ENCODE measurements at regions not wholly inside any gene's neighbourhood (a gene's known extent, or its start where the extent isn't known, plus 50 kb on each side); places are given as distances from the start of the nearest gene placed in this dataset.

DNA sequence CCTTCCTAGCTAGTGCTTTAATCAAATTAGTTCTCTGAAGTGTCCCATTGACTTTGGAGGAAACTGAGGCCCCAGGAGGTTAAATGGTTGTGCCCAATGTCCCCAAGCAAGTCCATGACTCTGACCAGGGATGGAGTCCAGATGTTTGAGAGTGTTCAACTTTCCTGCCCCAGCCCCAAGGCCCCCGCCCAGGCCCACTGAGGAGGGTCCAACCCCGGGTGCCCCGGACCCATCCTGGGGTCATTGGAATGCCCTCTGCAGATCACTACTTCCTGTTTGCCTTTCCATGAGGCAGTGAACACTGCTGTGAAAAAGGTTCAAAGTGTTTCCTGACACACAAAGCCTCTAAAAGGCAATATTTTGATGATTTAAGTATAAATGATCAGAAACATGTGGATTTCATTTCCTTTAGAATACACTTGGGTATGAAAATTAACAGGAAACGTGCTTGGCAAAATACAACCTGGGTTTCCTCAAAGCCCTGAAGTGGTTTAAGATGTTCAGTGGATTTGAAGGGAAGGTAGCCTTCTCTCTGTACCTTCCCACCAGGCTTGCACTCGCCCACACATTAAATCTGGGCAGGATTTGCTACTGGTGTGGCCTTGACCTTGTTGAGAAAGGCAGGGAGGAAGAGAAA, 335.7 kb downstream of the TSHZ3 start:
- POLR2A ChIA-PET, result interaction anchor here (0.5 kb wide), 1 partner anchor 1158 kb away, joined by 3 read pairs; no protein-coding TSS in a partner anchor
- no peaks in the 10 kb centered on the region for H3K9me3 ChIP-seq (ENCODE audit: low read length)
- intact Hi-C loops (cut with micrococcal nuclease; ENCODE audit: unreplicated experiment), result no loop called here
- no peaks in the 10 kb centered on the region for H3K36me3 ChIP-seq (ENCODE audit: insufficient read depth, low read length)
- no peaks in the 10 kb centered on the region for H3K9me2 ChIP-seq (ENCODE audit: insufficient read depth, low read length)
- H4K20me1 ChIP-seq (ENCODE audit: insufficient read depth, low read length), result no peaks in the 10 kb centered on the region
- no peak overlapping the region for H3K4me2 ChIP-seq (ENCODE audit: low read length)
- DNase-seq (ENCODE audit: low spot score), result no peak
- no peak overlapping the region for H3K27ac ChIP-seq (ENCODE audit: low read depth, low read length, poor library complexity, severe bottlenecking)
- no peaks in the 10 kb centered on the region for H3K79me2 ChIP-seq (ENCODE audit: insufficient read depth, low read depth, low read length)
- H3K4me3 ChIP-seq (ENCODE audit: low read depth, low read length, poor library complexity, severe bottlenecking), result no peak overlapping the region
- BruUV-seq (replicated peaks), result no TSS peak
- CTCF ChIA-PET (ENCODE audit: unreplicated experiment), result no interaction called here
- no peak overlapping the region for H2AFZ ChIP-seq (ENCODE audit: low read length)
- no peaks in the 10 kb centered on the region for H3K4me1 ChIP-seq (ENCODE audit: insufficient read depth, low read length, poor library complexity, severe bottlenecking)
- TF ChIP-seq EZH2phosphoT487 (IDR thresholded peaks at IDR 0.05; ENCODE audit: borderline replicate concordance, low read depth, low read length), result no peak
- TF ChIP-seq, protein P1, sequence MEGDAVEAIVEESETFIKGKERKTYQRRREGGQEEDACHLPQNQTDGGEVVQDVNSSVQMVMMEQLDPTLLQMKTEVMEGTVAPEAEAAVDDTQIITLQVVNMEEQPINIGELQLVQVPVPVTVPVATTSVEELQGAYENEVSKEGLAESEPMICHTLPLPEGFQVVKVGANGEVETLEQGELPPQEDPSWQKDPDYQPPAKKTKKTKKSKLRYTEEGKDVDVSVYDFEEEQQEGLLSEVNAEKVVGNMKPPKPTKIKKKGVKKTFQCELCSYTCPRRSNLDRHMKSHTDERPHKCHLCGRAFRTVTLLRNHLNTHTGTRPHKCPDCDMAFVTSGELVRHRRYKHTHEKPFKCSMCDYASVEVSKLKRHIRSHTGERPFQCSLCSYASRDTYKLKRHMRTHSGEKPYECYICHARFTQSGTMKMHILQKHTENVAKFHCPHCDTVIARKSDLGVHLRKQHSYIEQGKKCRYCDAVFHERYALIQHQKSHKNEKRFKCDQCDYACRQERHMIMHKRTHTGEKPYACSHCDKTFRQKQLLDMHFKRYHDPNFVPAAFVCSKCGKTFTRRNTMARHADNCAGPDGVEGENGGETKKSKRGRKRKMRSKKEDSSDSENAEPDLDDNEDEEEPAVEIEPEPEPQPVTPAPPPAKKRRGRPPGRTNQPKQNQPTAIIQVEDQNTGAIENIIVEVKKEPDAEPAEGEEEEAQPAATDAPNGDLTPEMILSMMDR (conservative IDR thresholded peaks at IDR 0.05; ENCODE audit: low read length), result no peak

DNA sequence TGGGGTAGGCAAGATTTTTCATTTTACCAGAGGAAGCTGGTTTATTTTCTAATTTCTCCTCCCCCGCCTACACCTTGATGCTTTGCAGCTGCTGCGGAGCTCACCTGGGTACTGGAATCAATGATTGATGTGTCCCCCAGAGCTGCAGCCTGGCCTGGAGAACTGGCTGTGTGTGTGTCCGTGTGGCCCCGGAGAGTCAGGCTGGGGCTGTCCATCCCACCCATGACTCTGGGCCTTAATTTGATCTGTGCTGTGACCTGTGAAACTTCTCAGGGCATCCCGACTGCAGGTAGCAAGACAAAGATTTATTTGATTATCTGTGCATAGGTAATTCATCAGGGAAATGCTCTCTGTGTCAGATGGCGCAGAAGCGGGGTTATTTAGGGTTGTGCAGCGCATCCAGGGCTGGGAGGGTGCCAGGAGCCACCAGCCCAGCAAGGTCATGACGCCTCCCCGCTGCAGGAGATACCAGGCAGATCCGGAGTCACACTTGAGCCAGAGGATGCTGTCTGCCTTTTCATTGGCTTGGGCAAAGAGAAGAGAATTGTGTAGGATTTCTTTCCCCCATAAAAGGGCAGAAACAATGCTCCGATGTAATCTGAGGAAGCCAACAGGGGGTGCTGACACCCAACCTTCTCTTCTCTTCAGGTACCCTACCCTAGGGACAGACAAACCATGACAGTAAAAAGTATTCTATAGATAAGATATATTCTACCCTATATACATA, 346.6 kb downstream of the TSHZ3 start:
- Histone ChIP-seq H3K4me1 (ENCODE audit: insufficient read depth, low read length, poor library complexity, severe bottlenecking) (no peaks in the 10 kb centered on the region), H3K4me2 (ENCODE audit: low read length) (no peak overlapping the region), H2AFZ (ENCODE audit: low read length) (no peak overlapping the region), H3K9me3 (ENCODE audit: low read length) (no peaks in the 10 kb centered on the region), H3K4me3 (ENCODE audit: low read depth, low read length, poor library complexity, severe bottlenecking) (no peak overlapping the region), H3K9me2 (ENCODE audit: insufficient read depth, low read length) (no peaks in the 10 kb centered on the region), H4K20me1 (ENCODE audit: insufficient read depth, low read length) (no peaks in the 10 kb centered on the region), H3K36me3 (ENCODE audit: insufficient read depth, low read length) (no peaks in the 10 kb centered on the region), H3K79me2 (ENCODE audit: insufficient read depth, low read depth, low read length) (no peaks in the 10 kb centered on the region), H3K27ac (ENCODE audit: low read depth, low read length, poor library complexity, severe bottlenecking) (no peak overlapping the region)
- intact Hi-C loops (cut with micrococcal nuclease; ENCODE audit: unreplicated experiment), result no loop called here
- TF ChIP-seq EZH2phosphoT487 (IDR thresholded peaks at IDR 0.05; ENCODE audit: borderline replicate concordance, low read depth, low read length), result no peak
- TF ChIP-seq, protein P1 (conservative IDR thresholded peaks at IDR 0.05; ENCODE audit: low read length), result no peak
- ChIA-PET POLR2A (no interaction called here), CTCF (ENCODE audit: unreplicated experiment) (no interaction called here)
- BruUV-seq (replicated peaks), result no TSS peak
- DNase-seq (ENCODE audit: low spot score), result no peak

DNA sequence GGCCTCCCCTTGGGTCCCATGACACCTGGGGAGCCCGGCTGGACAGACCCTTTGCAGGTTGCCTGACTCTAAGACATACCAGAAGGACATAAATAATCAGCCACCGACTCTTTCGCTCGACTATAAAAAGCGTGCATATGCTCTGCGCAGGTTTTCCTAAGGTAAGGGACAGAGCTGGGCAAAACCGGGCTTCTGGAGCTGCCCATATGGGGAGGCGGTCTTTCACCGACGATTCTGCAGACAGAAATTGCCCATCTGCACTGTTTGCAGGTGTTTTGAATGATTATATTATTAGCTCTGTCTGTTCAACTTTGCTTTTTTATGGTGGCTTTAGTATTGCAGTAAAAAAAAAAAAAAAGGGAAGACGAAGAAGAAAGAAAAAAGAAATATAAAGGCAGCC, 347.2 kb downstream of the TSHZ3 start:
- POLR2A ChIA-PET, result no interaction called here
- no peaks in the 10 kb centered on the region for H4K20me1 ChIP-seq (ENCODE audit: insufficient read depth, low read length)
- no TSS peak for BruUV-seq (replicated peaks)

More for the DNA sequence above, 347.2 kb downstream of the TSHZ3 start:
- CTCF ChIA-PET (ENCODE audit: unreplicated experiment), result no interaction called here
- Histone ChIP-seq H3K9me3 (ENCODE audit: low read length) (no peaks in the 10 kb centered on the region), H2AFZ (ENCODE audit: low read length) (no peak overlapping the region), H3K9me2 (ENCODE audit: insufficient read depth, low read length) (no peaks in the 10 kb centered on the region), H3K27ac (ENCODE audit: low read depth, low read length, poor library complexity, severe bottlenecking) (no peak overlapping the region), H3K4me2 (ENCODE audit: low read length) (no peak overlapping the region), H3K36me3 (ENCODE audit: insufficient read depth, low read length) (no peaks in the 10 kb centered on the region), H3K4me1 (ENCODE audit: insufficient read depth, low read length, poor library complexity, severe bottlenecking) (no peaks in the 10 kb centered on the region), H3K79me2 (ENCODE audit: insufficient read depth, low read depth, low read length) (no peaks in the 10 kb centered on the region), H3K4me3 (ENCODE audit: low read depth, low read length, poor library complexity, severe bottlenecking) (no peak overlapping the region)
- TF ChIP-seq EZH2phosphoT487 (IDR thresholded peaks at IDR 0.05; ENCODE audit: borderline replicate concordance, low read depth, low read length), result no peak
- TF ChIP-seq, protein P1 (conservative IDR thresholded peaks at IDR 0.05; ENCODE audit: low read length), result no peak
- DNase-seq (ENCODE audit: low spot score), result no peak
- intact Hi-C loops (cut with micrococcal nuclease; ENCODE audit: unreplicated experiment), result no loop called here
